IPS DF 4.7 (cell line): ENCODE measurements at regions not wholly inside any gene's neighbourhood (a gene's known extent, or its start where the extent isn't known, plus 50 kb on each side); places are given as distances from the start of the nearest gene placed in this dataset.
"Not testable (repeated sequence)": the region's sequence is repeated elsewhere in the genome, so short reads cannot be mapped to it uniquely, and the experiment has no call there.

Experiments used
- DNase-seq: peaks from one replicate; pipeline ENCODE4 v3.0.0-alpha.2; 2013; ENCODE audit warnings: low spot score; ENCODE audit errors: extremely low read depth

- DNase-seq, result no peak
These were observed 241.6 kb upstream of the PUDP start for GRCh38 chrX:7389576-7389975.

- no peak for DNase-seq
These were observed 237.2 kb upstream of the PUDP start for GRCh38 chrX:7385131-7385530.

- DNase-seq, result no peak
These were observed 230.5 kb upstream of the PUDP start for GRCh38 chrX:7378406-7378805.

- no peak for DNase-seq
These were observed 225.0 kb upstream of the PUDP start for GRCh38 chrX:7372825-7373525.

GRCh38 chrX:7362111-7362510 is 214.2 kb upstream of the PUDP start:
- DNase-seq, result no peak

GRCh38 chrX:7351926-7352325 is 204.0 kb upstream of the PUDP start:
- no peak for DNase-seq

- DNase-seq, result no peak
These were observed 199.5 kb upstream of the PUDP start for GRCh38 chrX:7347465-7347864.

- no peak for DNase-seq
These were observed 198.1 kb upstream of the PUDP start for GRCh38 chrX:7346021-7346420.

- no peak for DNase-seq
These were observed 195.2 kb upstream of the PUDP start for GRCh38 chrX:7343181-7343580.

- not testable (repeated sequence) for DNase-seq
These were observed 187.9 kb upstream of the PUDP start for GRCh38 chrX:7335816-7336362.

- no peak for DNase-seq
These were observed 186.4 kb upstream of the PUDP start for GRCh38 chrX:7334253-7334935.

GRCh38 chrX:7330971-7331746 is 183.2 kb upstream of the PUDP start:
- no peak for DNase-seq

GRCh38 chrX:7330556-7330955 is 182.6 kb upstream of the PUDP start:
- DNase-seq, result no peak

GRCh38 chrX:7318661-7319060 is 170.7 kb upstream of the PUDP start:
- no peak for DNase-seq

- no peak for DNase-seq
These were observed 170.3 kb upstream of the PUDP start for GRCh38 chrX:7318241-7318640.

GRCh38 chrX:7316887-7317286 is 168.9 kb upstream of the PUDP start:
- DNase-seq, result no peak

- no peak for DNase-seq
These were observed 168.3 kb upstream of the PUDP start for GRCh38 chrX:7316280-7316679.

- no peak for DNase-seq
These were observed 166.5 kb upstream of the PUDP start for GRCh38 chrX:7314425-7314824.

- DNase-seq, result no peak
These were observed 159.8 kb upstream of the PUDP start for GRCh38 chrX:7307720-7308119.

- DNase-seq, result no peak
These were observed 146.5 kb upstream of the PUDP start for GRCh38 chrX:7294483-7294882.

GRCh38 chrX:7286168-7286837 is 138.3 kb upstream of the PUDP start:
- no peak for DNase-seq

GRCh38 chrX:7285765-7286164 is 137.8 kb upstream of the PUDP start:
- DNase-seq, result no peak
